ENCODE measurements at regions not wholly inside any gene's neighbourhood (a gene's known extent, or its start where the extent isn't known, plus 50 kb on each side); places are given as distances from the start of the nearest gene placed in this dataset.

GRCh38 chr1:238647877-238648276 lies 738.5 kb upstream of the CHRM3 start:
- H3K4me3 ChIP-seq (ENCODE audit: low read depth, low read length): no peak overlapping the region
- TF ChIP-seq, protein P1, sequence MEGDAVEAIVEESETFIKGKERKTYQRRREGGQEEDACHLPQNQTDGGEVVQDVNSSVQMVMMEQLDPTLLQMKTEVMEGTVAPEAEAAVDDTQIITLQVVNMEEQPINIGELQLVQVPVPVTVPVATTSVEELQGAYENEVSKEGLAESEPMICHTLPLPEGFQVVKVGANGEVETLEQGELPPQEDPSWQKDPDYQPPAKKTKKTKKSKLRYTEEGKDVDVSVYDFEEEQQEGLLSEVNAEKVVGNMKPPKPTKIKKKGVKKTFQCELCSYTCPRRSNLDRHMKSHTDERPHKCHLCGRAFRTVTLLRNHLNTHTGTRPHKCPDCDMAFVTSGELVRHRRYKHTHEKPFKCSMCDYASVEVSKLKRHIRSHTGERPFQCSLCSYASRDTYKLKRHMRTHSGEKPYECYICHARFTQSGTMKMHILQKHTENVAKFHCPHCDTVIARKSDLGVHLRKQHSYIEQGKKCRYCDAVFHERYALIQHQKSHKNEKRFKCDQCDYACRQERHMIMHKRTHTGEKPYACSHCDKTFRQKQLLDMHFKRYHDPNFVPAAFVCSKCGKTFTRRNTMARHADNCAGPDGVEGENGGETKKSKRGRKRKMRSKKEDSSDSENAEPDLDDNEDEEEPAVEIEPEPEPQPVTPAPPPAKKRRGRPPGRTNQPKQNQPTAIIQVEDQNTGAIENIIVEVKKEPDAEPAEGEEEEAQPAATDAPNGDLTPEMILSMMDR (IDR thresholded peaks at IDR 0.05; ENCODE audit: insufficient read depth, low read depth, low read length, missing control alignments): no peak

DNA sequence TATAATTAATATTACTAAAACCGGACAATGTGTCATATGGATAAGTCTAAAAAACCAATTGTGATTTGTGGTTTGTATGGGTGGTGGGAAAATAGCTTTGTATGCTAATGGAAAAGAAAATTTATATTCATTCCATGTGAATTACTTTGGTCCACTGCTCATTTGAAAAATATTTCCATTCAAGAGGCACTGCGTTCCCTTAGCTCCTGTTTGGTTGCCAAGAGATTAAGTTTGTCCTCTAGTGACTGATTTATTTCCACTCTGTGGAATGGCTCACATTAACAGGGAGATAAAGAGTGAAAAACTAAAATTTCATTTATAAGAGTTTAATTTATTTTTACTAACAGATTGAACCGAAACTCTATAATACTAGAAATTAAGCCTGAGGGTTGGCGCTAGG lies 744.1 kb upstream of the CHRM3 start:
- no peak for DNase-seq (ENCODE audit: low read depth)
- H3K4me3 ChIP-seq (ENCODE audit: low read depth, low read length): no peak overlapping the region
- TF ChIP-seq, protein P1 (IDR thresholded peaks at IDR 0.05; ENCODE audit: insufficient read depth, low read depth, low read length, missing control alignments): no peak

More at GRCh38 chr1:238647877-238648276, 738.5 kb upstream of the CHRM3 start:
- no peak for DNase-seq (ENCODE audit: low read depth)

DNA sequence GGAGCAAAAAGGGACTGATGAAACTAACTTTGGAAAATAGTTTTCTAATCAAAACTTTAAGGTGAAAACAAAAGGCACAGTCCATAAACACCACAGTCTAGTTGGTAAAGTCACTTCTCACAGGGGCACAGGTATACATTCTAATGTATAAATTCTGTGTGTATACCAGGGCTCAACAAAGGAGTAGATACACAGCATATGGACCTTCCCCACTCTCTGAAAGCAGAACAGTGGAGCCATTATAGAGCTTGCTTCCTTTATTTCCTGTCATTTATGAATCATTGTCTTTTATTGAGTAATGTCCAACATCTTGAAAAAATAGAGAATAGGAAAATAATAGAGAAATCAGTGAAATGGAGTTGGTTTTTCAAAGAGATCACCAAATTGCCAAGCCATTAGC lies 746.5 kb upstream of the CHRM3 start:
- no peak for DNase-seq (ENCODE audit: low read depth)
- TF ChIP-seq, protein P1 (IDR thresholded peaks at IDR 0.05; ENCODE audit: insufficient read depth, low read depth, low read length, missing control alignments): no peak
- H3K4me3 ChIP-seq (ENCODE audit: low read depth, low read length): no peak overlapping the region

DNA sequence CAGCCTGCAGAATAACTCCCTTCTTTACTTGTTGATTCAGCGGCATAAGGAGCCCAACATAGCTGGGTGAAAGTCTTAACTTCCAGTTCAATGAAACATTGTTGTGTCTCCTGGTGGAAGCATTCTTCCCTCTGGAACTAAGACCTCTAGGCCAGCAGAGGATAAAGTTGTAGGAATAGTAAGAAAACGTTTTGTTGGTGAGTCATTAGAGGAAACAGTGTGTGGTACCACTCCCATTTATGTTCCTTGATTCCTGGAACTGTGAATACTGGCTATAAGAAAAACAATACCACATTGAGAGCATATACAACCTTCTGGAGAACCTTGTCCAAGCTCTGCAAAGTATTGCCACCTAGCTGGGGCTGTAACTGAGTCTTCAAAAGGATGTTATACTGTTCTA lies 737.4 kb upstream of the ZP4 start:
- H3K4me3 ChIP-seq (ENCODE audit: low read depth, low read length): no peak overlapping the region
- TF ChIP-seq, protein P1 (IDR thresholded peaks at IDR 0.05; ENCODE audit: insufficient read depth, low read depth, low read length, missing control alignments): no peak
- DNase-seq (ENCODE audit: low read depth): no peak

- TF ChIP-seq, protein P1 (IDR thresholded peaks at IDR 0.05; ENCODE audit: insufficient read depth, low read depth, low read length, missing control alignments): no peak
- no peak for DNase-seq (ENCODE audit: low read depth)
- no peak overlapping the region for H3K4me3 ChIP-seq (ENCODE audit: low read depth, low read length)
Measured at GRCh38 chr1:238624776-238625175, 734.1 kb upstream of the ZP4 start.

GRCh38 chr1:238621405-238621804 lies 730.7 kb upstream of the ZP4 start:
- H3K4me3 ChIP-seq (ENCODE audit: low read depth, low read length): no peak overlapping the region
- DNase-seq (ENCODE audit: low read depth): no peak
- TF ChIP-seq, protein P1 (IDR thresholded peaks at IDR 0.05; ENCODE audit: insufficient read depth, low read depth, low read length, missing control alignments): no peak

GRCh38 chr1:238619652-238620051 lies 728.9 kb upstream of the ZP4 start:
- no peak overlapping the region for H3K4me3 ChIP-seq (ENCODE audit: low read depth, low read length)
- DNase-seq (ENCODE audit: low read depth): no peak
- TF ChIP-seq, protein P1 (IDR thresholded peaks at IDR 0.05; ENCODE audit: insufficient read depth, low read depth, low read length, missing control alignments): no peak
